ENCODE measurements at regions not wholly inside any gene's neighbourhood (a gene's known extent, or its start where the extent isn't known, plus 50 kb on each side); places are given as distances from the start of the nearest gene placed in this dataset.

- TF ChIP-seq, protein P1, sequence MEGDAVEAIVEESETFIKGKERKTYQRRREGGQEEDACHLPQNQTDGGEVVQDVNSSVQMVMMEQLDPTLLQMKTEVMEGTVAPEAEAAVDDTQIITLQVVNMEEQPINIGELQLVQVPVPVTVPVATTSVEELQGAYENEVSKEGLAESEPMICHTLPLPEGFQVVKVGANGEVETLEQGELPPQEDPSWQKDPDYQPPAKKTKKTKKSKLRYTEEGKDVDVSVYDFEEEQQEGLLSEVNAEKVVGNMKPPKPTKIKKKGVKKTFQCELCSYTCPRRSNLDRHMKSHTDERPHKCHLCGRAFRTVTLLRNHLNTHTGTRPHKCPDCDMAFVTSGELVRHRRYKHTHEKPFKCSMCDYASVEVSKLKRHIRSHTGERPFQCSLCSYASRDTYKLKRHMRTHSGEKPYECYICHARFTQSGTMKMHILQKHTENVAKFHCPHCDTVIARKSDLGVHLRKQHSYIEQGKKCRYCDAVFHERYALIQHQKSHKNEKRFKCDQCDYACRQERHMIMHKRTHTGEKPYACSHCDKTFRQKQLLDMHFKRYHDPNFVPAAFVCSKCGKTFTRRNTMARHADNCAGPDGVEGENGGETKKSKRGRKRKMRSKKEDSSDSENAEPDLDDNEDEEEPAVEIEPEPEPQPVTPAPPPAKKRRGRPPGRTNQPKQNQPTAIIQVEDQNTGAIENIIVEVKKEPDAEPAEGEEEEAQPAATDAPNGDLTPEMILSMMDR (IDR thresholded peaks at IDR 0.05) = no peak
- TF ChIP-seq POLR2A (IDR thresholded peaks at IDR 0.05) = no peak
Measured at GRCh38 chr16:80077696-80078095, 463.1 kb upstream of the DYNLRB2 start.
